ENCODE measurements at regions not wholly inside any gene's neighbourhood (a gene's known extent, or its start where the extent isn't known, plus 50 kb on each side); places are given as distances from the start of the nearest gene placed in this dataset.

DNA sequence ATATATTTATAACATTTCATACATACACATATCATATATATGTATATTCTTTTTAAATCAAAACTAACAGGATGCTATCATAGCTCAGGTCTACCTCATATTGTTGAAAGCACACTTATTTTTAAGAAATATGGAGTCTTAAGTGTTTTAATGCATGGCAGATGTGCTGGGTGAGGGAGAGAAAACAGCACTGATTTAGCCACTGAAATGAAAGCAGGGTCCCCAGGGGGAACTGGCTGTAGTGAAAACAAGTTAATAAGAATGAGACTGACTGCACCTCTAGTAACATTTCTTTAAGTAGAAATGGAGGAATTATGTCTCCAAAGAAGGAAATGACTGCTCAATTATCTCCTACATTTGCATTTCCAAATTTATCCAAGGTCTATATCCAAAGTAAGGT, 857.8 kb downstream of the DCDC2C start:
- DNase-seq (ENCODE audit: low read depth, low spot score) = no peak

DNA sequence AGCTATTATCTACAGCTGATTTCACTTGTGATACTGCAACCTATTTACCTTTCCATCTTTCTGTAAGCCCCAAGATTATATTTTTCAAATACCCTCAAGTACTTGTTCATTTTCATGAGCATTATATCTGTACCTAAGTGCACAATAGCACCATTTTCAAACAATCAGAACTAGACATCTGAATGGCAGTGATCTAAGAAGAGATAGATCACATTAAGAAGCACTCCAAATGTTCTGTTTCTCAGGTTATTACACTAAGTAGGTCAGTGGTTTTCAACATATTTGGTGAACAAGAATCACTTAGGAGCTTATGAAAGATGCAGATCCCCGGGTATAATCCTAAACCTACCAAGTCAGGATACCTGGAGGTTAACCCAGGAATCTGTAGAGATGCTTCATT, 872.7 kb downstream of the DCDC2C start:
- DNase-seq (ENCODE audit: low read depth, low spot score) = no peak

DNA sequence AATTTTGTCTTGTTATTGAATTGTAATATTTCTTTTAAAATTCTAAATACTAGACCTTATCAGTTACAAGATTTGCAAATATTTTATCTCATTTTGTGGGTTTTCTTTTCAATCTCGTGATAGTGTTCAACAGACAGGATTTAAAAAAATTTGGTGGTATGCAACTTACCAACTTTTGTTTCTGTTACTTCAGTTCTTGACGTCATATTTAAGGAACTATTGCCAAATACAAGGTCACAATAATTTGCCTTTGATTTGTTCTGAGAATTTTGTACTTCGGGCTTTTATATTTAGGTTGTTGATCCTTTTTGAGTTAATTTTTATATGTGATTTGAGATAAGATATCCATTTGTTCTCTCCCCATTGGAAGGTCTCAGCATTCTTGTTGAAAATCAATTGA, 876.6 kb downstream of the DCDC2C start:
- no peak for DNase-seq (ENCODE audit: low read depth, low spot score)

DNA sequence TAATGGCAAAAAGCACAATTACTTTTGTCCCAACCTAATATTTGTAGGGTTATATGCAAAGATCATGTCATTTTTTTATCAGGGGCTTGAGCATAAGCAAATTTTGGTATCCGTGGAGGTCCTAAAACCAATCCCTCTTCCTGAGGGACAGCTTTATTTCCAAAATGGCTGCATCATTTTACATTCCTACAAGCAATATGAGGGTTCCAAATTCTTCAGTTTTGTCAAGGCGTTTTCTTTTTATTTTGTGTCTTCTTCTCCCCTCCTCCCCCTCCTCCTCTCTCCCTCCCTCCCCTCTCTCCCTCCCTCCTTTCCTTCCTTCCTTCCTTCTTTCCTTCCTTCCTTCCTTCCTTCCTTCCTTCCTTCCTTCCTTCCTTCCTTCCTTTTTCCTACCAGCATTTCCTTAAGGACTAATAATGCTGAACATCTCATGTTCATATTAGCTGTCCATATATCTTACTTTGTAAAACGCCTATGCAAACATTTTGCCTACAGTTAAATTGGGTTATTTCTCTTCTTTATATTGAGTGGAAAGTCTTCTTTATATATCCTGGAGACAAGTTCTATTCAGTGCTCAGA, 881.8 kb downstream of the DCDC2C start:
- no peak for DNase-seq (ENCODE audit: low read depth, low spot score)

DNA sequence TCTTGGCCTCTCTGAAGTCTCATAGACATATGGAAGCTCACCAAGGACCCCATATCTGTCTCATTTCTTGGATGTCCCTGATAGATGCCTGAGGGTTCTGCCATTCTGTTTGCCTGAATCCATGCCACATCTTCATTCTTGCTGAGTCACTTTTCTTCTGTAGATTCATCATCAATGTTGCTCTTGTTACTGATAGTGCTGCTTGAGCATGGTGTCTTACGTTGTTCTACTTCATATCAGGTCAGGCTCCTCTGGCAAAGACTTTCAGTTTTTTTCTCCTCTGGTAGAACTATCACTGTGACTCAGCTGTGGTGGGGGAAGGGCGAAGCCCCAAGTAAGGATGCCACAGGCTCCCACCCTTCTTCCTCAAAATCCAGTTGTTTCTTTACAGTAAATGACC, 885.2 kb downstream of the DCDC2C start:
- DNase-seq (ENCODE audit: low read depth, low spot score) = no peak

DNA sequence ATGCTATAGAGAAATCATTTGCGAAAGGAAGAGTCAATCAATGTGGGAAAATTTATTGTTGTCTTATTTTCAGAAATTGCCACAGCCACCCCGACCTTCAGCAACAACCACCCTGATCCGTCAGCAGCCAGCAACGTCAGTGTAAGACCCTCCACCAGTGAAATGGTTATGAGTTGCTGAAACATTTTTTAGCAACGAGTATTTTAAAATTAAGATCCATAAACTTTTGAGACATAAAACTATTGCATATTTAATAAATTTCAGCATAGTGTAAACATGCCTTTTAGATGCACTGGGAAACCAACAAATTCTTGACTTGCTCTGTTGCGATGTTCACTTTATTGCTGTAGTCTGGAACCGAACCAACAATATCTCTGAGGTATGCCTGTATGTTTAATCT, 887.9 kb downstream of the DCDC2C start:
- DNase-seq (ENCODE audit: low read depth, low spot score) = no peak

DNA sequence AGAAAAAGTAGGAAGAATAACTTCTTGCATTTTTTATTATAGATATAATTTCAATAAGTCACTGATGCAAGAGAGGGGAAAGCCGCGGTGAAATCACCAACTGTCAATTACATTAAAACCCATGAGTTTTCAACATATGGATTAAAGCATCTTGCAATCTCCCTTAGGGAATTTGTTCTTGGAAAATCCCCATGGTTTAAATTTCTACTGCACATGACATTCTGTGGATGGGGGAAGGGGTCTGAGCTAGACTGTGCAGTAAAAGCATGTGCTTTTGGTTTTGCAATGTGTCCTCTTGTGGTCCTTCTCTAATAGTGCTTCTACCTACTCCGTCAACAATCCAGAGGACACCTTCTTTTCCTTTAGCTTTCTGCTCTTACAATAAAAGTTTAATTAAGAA, 894.0 kb downstream of the DCDC2C start:
- no peak for DNase-seq (ENCODE audit: low read depth, low spot score)

DNA sequence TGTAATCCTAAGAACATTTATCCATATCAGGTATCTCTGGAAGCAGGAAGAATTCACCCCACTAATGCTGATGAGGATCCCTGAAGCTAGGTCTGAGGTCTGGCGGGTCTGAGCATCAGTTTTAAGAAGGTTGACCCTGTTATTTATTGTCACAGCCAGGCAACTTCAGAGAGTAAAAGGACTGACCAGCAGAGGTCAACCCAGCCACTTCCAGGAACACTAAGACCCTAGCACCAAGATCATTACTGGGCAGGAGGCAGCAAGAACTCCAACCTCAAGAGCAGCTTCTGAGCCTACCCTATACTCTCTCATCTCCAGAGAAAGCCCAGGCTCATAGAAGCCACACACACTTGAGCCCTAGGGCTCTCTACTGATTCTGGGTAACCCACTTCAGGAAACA, 901.4 kb downstream of the DCDC2C start:
- DNase-seq (ENCODE audit: low read depth, low spot score) = no peak

DNA sequence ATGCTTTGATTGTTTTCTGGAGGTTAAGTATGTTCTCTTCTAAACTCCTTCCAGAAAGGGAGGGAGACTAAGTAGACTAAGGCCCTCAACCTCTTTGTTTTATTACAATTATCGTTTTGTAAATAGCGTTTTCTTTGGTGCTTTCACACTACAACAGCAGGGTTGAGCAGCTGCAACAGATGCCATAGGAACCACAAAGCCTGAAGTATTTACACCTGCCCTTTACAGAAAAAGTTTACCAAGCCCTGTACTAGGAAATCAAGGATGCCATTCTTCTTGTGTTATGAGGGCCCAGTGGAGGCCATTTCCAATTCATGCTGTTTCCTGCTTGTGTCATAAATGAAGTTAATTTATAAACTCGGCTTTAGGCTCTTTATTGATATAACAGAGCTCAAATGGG, 914.8 kb downstream of the DCDC2C start:
- no peak for DNase-seq (ENCODE audit: low read depth, low spot score)

DNA sequence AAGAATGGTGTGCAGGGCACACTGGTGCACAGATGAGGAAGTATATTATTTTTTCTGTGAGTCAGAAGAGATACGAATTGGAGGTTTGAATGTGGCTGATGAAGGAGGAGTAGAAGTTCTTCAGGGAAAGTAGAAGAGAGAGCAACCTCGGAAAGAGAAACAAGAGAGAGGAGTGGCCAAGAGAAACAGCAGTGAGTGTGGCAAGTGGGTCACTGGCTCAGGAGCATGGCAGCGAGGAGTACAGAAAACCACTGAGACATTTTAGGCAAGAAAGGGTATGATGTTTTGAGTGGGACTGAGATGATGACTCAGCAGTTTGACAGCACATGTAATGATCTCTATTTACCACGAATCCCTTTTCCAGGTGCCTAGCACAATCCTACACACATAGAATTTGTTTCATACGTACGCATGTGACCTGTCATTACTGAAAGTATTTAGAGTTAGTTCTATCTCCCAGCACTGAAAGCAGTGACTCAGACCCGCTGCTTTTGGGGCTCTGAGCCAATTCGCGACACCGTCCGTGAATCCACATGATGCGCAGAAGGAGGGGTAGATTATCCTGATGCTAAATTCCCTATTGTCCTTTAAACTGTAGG, 915.4 kb downstream of the DCDC2C start:
- no peak for DNase-seq (ENCODE audit: low read depth, low spot score)

DNA sequence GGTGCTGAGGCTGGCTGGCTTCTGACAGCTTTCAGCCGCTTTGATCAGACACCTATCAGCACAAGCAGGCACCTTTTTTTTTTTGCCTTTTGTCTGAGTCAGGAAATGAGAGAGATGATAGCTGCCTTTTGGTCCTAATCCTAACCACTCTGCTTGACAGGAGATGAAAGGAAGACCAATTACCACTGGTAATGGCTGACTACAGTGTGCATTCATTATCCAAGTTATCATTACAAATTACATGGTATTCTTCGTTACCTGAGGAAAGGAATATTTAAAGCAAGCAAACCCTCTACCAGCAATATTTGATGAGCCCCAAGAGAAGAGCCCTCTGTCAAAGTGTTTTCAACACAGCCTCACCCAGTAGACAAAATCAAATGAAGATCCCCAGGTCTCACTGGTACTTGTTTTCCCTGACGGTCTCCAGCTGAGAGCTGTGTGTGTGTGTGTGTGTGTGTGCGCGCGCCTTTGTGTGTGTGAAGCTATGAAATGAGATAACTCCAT, 925.7 kb downstream of the DCDC2C start:
- no peak for DNase-seq (ENCODE audit: low read depth, low spot score)

DNA sequence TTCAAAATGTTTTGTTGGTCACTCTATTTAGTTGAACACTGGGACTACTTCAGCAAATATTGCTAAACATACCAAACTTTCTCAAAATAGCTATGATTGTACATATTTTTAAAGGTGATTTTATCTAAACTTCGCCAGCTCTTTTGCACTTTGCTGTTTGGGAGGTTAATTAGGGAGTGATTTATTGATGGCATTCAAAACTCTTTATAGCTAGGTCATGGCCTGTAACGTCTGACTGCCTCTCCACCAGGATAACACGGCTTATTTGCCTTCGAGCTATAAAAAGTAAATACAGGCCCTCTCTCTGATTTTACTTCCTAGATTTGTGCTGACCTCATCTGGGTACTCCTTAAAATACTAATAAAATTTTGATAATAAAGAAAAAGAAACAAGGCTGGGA, 931.9 kb downstream of the DCDC2C start:
- DNase-seq (ENCODE audit: low read depth, low spot score) = no peak

DNA sequence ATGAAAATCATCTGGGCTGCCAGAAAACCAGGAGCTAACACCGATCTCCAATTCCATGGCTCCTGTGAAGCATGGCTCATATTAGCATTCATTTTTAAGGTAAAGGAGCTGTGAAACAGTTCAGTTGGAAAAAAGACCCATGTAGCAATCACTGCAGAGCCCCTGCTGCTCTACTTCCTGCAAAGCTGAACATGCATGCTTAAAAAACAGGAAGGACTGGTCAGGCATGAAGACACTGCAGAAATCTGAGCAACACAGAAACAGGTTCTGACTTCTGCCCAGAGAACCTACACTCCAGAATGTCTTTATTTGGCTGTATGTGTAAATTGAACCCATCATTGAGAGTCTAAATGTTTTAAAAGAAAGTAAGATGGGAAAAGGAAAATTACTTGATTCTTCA, 950.6 kb downstream of the DCDC2C start:
- no peak for DNase-seq (ENCODE audit: low read depth, low spot score)

DNA sequence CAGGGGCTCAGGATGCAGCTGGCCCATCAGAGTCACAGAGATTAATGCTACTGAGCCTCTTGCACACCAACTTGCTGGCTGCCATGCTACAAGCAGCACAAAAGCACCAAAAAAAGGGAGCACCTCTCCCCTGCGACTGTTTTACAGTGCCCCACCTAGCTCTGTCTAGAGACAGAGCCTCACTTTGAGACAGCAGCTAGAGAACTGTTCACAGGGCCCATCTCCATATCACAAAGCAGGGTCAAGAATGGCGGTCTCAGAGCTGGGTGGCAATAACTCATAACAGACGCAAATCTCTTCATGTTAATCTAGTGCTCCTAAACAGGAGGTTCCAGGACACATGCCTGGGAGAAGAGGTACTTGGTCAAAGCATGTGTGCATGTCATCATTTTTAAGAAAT, 953.0 kb downstream of the DCDC2C start:
- DNase-seq (ENCODE audit: low read depth, low spot score) = no peak

DNA sequence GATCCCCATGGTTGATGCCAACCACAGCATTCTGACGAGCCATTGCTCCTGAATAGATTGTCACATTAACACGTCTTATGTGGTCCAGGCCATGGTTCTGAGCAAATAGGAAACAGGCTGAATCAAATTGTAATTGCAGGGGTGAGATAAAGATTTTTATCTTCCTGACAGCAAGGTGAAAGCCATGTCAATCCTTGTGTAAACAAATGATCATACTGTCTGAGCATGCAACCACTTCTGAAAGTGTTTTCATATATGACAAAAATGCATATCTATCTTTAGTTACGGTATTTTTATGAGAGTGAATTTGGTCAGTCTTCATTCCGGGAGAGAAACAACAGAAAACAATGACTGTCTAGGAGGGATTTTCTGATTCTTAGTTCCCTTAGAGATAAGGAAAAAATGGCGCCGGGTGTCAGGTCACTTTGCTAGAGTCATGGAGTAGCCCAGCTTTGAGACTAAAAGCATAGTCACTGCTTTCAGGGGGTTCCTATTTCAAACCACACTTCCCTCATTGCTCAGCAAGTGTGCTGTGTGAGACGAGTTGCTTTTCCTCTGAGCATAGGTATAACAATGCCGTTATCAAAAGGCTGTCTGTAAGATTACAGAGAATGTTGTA, 958.9 kb downstream of the DCDC2C start:
- no peak for DNase-seq (ENCODE audit: low read depth, low spot score)

DNA sequence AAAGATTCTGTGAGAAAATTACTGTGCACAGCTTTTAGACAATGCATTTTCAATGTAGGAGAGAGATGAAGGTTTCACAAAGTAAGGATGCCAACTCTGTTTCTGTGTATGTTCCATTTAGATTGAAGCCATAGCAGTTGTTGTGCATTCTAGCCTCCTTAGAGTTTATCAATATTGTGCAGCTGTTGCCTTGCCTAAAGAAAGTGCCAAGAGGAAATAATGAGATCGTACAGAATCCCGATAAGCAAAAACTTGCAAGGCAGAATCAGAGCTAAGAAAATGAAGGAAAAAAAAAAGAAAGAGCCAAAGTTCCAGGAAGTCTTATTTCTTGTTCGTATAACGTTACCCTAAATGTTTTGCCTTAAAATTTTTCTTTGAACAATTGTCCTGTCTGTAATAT, 965.0 kb downstream of the DCDC2C start:
- DNase-seq (ENCODE audit: low read depth, low spot score) = no peak

DNA sequence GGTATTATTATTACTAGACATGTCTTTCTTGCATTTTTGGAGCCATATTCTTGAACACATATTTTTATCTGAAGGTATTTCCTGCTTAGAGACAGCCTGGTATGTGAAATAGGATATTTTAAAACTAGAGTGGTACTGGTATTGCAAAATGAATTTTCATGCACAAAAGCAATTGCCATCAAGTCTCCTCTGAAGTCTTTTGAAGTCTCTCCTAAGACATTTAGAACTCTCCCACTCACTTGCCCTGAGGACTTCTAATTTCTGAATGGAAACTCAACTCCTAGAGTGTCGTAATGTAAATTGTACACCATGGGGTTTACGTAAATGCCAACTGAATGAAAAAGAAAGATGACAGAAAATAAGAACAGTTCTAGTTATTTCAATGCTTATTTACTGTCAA, 967.0 kb downstream of the DCDC2C start:
- DNase-seq (ENCODE audit: low read depth, low spot score) = no peak

DNA sequence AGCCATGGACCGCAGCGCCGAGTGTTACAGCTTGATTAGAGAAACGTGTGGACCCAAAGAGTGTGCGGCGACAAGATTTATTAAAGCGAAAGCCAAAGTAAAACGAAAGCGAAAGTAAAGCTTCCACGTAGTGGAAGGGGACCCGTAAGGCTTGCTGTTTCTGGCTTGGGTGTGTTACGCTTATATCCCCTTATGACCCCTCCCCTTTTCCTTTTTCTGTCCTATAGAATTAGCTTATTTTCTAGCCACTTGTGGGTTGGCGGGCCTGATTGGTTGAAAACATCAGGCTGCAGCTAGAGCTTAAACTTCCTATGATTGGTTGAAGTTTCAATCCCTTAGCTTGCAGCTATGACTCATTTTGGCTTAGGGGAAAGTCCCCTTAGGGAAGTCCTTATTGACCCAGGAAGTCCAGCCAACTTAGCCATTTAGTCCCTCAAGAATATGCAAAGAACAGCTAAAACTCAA, 969.7 kb downstream of the DCDC2C start:
- no peak for DNase-seq (ENCODE audit: low read depth, low spot score)

DNA sequence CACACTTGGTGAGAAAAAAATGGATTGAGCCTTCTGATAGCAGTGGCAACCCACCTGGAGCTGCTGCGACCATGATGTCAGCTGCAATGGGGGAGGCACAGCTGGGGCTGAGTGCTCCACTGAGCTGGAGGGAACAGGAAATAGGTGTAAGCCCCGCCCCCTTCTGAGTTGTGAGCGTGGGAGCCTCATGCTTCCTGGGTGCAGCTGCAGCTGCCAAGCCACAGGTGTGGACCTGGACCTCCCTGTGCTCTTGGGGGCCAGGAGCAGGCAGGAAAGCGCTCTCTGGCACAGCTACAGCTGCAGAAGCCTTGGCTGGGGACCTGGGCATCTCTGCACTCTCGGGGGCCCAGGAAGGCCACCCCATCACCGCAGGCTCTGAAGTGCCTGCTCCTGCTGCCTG, 970.6 kb downstream of the DCDC2C start:
- no peak for DNase-seq (ENCODE audit: low read depth, low spot score)

DNA sequence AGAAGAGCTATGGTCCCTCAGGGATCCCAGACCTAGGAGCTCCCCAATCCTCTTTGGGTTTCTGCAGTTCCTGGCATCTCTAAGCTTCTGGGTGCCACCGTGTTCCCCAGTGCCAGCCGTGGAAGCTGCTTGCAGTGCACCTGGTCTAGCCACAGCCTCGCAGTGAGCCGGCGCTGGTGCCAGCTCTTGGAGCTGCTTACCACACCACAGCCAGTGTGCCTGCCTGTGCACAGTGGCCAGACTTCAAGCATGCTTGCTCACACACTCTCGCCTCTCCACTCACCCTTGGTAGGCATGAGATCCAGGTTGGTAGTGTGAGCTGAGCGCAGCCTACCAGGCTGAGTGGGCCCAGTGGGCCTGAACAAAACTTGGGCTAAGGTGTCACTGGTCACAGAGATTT, 971.9 kb downstream of the DCDC2C start:
- no peak for DNase-seq (ENCODE audit: low read depth, low spot score)

DNA sequence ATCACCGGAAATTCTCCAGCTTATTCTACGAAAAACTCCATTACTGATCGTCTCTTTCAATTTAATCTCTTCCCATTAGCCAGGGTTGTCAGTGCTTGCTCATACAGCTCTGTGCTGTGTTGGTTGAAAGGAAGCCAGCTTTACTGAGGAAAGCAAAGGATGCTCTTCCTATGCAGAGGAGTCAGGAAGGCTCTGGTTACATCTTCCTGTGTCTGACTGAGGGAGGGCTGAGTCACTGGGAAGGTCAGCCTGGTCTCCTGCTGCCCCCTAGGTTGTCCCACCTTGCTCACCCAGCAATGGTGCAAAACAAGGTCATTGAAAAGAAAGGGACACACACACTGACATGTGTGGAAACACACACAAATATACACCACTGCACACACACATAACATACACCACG, 975.6 kb downstream of the DCDC2C start:
- DNase-seq (ENCODE audit: low read depth, low spot score) = no peak

DNA sequence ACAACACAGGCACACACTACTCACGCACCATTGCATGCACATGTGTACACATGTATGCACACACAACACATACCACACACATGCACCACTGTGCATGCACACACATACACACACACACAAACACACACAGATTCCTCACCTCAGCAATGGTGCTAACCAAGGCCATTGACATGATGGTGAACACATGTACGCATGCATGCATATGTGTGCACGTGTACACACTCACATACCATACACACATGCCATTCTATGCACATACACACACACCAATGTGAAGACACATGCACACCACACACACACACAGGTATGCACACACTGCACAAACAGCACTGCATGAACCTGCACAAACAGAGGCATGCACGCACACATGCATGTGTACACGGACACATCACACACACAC, 976.0 kb downstream of the DCDC2C start:
- no peak for DNase-seq (ENCODE audit: low read depth, low spot score)

DNA sequence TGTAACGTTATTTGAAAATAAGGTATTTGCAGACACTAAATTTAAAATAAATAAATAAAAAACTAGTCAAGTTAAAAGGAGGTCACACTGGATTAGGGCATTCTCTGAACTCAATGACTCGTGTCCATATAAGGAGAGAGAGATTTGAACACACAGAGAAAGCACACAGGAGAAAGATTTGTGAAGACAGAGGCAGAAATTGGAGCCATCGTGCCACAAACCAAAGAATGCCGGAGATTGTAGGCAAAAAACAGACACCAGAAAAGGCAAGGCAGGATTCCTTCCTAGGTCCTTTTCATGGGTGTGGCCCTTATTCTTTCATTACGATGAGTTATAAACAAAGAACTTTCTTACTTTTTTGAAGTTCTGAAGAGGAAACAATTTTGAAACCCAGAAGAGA, 981.5 kb downstream of the DCDC2C start:
- no peak for DNase-seq (ENCODE audit: low read depth, low spot score)

All from iPS DF 19.7 (cell line).